GM13976 (cell line): ENCODE measurements at regions not wholly inside any gene's neighbourhood (a gene's known extent, or its start where the extent isn't known, plus 50 kb on each side); places are given as distances from the start of the nearest gene placed in this dataset.

Experiments used
- DNase-seq: peaks from one replicate; pipeline ENCODE4 v3.0.0; 2012; ENCODE audit warnings: low spot score
- in situ Hi-C: fragments of 300-500 bp; cut with MboI; formaldehyde crosslinking; loops from one replicate; pipeline ENCODE4 v1.12.0; 2022; ENCODE audit warnings: low sequenced_read_pairs, mixed read lengths, inconsistent platforms; ENCODE audit not compliant: unreplicated experiment
- TF ChIP-seq, protein P1 (sequence below): IDR thresholded peaks from 2 replicates; pipeline ENCODE4 v1.5.1; 2012; ENCODE audit warnings: borderline replicate concordance, mild to moderate bottlenecking; ENCODE audit not compliant: insufficient read depth; ENCODE audit errors: extremely low read depth, missing control alignments, control extremely low read depth

- TF ChIP-seq, protein P1, sequence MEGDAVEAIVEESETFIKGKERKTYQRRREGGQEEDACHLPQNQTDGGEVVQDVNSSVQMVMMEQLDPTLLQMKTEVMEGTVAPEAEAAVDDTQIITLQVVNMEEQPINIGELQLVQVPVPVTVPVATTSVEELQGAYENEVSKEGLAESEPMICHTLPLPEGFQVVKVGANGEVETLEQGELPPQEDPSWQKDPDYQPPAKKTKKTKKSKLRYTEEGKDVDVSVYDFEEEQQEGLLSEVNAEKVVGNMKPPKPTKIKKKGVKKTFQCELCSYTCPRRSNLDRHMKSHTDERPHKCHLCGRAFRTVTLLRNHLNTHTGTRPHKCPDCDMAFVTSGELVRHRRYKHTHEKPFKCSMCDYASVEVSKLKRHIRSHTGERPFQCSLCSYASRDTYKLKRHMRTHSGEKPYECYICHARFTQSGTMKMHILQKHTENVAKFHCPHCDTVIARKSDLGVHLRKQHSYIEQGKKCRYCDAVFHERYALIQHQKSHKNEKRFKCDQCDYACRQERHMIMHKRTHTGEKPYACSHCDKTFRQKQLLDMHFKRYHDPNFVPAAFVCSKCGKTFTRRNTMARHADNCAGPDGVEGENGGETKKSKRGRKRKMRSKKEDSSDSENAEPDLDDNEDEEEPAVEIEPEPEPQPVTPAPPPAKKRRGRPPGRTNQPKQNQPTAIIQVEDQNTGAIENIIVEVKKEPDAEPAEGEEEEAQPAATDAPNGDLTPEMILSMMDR, result no peak
- DNase-seq, result no peak
- in situ Hi-C loops, result no loop called here
Measured at GRCh38 chr6:160863782-160864181, 127.8 kb upstream of the MAP3K4 start.

GRCh38 chr6:160871320-160871719 is 120.2 kb upstream of the MAP3K4 start:
- in situ Hi-C loops, result no loop called here
- TF ChIP-seq, protein P1, result no peak
- no peak for DNase-seq

GRCh38 chr6:160881148-160881808 is 110.3 kb upstream of the MAP3K4 start:
- in situ Hi-C loops, result no loop called here
- DNase-seq, result no peak
- TF ChIP-seq, protein P1, result no peak

DNA sequence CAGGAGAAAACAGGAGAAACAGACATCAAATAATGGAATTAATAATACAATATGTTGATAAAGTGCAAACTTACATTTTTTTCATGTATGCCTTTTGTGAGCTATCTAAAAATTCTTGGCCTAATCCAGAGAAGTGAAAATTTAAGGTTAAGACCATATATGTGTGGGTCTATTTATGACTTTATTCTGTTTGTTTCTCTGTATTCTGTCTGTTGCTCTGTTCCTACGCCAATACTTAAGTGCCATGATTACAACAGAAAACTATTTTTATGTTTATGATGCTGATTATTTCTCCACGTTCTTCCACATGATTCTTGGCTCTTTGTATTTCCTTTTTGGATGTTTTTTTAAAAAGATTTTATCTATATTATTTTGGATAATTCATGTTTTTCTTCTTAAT is 109.6 kb upstream of the MAP3K4 start:
- TF ChIP-seq, protein P1, result no peak
- no peak for DNase-seq
- in situ Hi-C loops, result no loop called here

- no peak for DNase-seq
- TF ChIP-seq, protein P1, result no peak
- in situ Hi-C loops, result no loop called here
Measured at GRCh38 chr6:160882791-160883279, 108.7 kb upstream of the MAP3K4 start.

DNA sequence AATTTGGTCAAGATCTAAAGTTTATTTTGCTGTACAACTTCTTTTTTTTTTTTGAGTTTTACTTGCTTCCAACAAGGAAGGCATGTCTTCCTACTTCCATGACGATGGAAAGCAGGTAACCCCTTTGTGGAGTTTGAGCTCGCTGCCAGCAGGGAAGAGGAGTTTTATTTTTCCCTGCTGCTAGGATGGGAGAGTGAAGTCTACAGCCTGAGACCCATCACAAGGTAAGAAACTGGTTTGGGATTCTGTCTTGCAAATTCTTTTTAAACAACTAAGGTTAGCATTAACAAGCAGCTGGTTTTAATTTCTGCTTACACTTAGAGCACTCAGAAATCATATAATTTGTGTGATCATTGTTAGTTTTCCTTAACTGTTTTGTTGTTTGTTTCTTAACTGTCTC is 108.0 kb upstream of the MAP3K4 start:
- DNase-seq, result no peak
- TF ChIP-seq, protein P1, result no peak
- in situ Hi-C loops, result no loop called here
